ENCODE measurements at regions not wholly inside any gene's neighbourhood (a gene's known extent, or its start where the extent isn't known, plus 50 kb on each side); places are given as distances from the start of the nearest gene placed in this dataset.

- no peak for TF ChIP-seq POLR2AphosphoS5 (IDR thresholded peaks at IDR 0.05; ENCODE audit: low read depth)
- no peak for TF ChIP-seq SPI1 (IDR thresholded peaks at IDR 0.05; ENCODE audit: borderline replicate concordance, low read depth)
- no peak for TF ChIP-seq CTCF (IDR thresholded peaks at IDR 0.05; ENCODE audit: insufficient read depth, low read length)
- no peak for TF ChIP-seq GABPA (IDR thresholded peaks at IDR 0.05; ENCODE audit: low read depth)
- TF ChIP-seq REST (IDR thresholded peaks at IDR 0.05; ENCODE audit: insufficient replicate concordance, low read depth): no peak
- Histone ChIP-seq H3K27ac (replicated peaks) (no peak overlapping the region), H3K27me3 (ENCODE audit: insufficient read depth, poor library complexity, severe bottlenecking) (no peaks in the 10 kb centered on the region), H3K4me3 (replicated peaks; ENCODE audit: insufficient read depth, low read length) (no peak overlapping the region)
- DNase-seq (ENCODE audit: low read depth in 1 of 2, low spot score in 1 of 2): no peak
These were observed 1039.2 kb downstream of the AGBL1 start for GRCh38 chr15:87118846-87119245.

GRCh38 chr15:87118435-87118834 is 1038.8 kb downstream of the AGBL1 start:
- TF ChIP-seq GABPA (IDR thresholded peaks at IDR 0.05; ENCODE audit: low read depth): no peak
- no peak for TF ChIP-seq POLR2AphosphoS5 (IDR thresholded peaks at IDR 0.05; ENCODE audit: low read depth)
- no peak for TF ChIP-seq REST (IDR thresholded peaks at IDR 0.05; ENCODE audit: insufficient replicate concordance, low read depth)
- no peak for TF ChIP-seq CTCF (IDR thresholded peaks at IDR 0.05; ENCODE audit: insufficient read depth, low read length)
- no peak for TF ChIP-seq SPI1 (IDR thresholded peaks at IDR 0.05; ENCODE audit: borderline replicate concordance, low read depth)
- no peak for DNase-seq (ENCODE audit: low read depth in 1 of 2, low spot score in 1 of 2)
- Histone ChIP-seq H3K27ac (replicated peaks) (no peak overlapping the region), H3K27me3 (ENCODE audit: insufficient read depth, poor library complexity, severe bottlenecking) (no peaks in the 10 kb centered on the region), H3K4me3 (replicated peaks; ENCODE audit: insufficient read depth, low read length) (no peak overlapping the region)

- no peak for DNase-seq (ENCODE audit: low read depth in 1 of 2, low spot score in 1 of 2)
- TF ChIP-seq SPI1 (IDR thresholded peaks at IDR 0.05; ENCODE audit: borderline replicate concordance, low read depth) (no peak), REST (IDR thresholded peaks at IDR 0.05; ENCODE audit: insufficient replicate concordance, low read depth) (no peak), GABPA (IDR thresholded peaks at IDR 0.05; ENCODE audit: low read depth) (no peak), CTCF (IDR thresholded peaks at IDR 0.05; ENCODE audit: insufficient read depth, low read length) (no peak), POLR2AphosphoS5 (IDR thresholded peaks at IDR 0.05; ENCODE audit: low read depth) (no peak)
- Histone ChIP-seq H3K27me3 (ENCODE audit: insufficient read depth, poor library complexity, severe bottlenecking) (no peaks in the 10 kb centered on the region), H3K27ac (replicated peaks) (no peak overlapping the region), H3K4me3 (replicated peaks; ENCODE audit: insufficient read depth, low read length) (no peak overlapping the region)
These were observed 1036.1 kb downstream of the AGBL1 start for GRCh38 chr15:87115795-87116194.

Measured in HL-60 (cell line).